T-helper 2 cell (primary cell): ENCODE measurements at regions not wholly inside any gene's neighbourhood (a gene's known extent, or its start where the extent isn't known, plus 50 kb on each side); places are given as distances from the start of the nearest gene placed in this dataset.
"Not testable (repeated sequence)": the region's sequence is repeated elsewhere in the genome, so short reads cannot be mapped to it uniquely, and the experiment has no call there.

Experiments used
- DNase-seq, 5 experiments: peaks; one replicate each; pipeline versions ENCODE4 v3.0.0 to v3.0.0-alpha.2; 2012 to 2022

- no peak for DNase-seq
These were observed 109.0 kb upstream of the ARSJ start for GRCh38 chr4:114088481-114088880.

DNA sequence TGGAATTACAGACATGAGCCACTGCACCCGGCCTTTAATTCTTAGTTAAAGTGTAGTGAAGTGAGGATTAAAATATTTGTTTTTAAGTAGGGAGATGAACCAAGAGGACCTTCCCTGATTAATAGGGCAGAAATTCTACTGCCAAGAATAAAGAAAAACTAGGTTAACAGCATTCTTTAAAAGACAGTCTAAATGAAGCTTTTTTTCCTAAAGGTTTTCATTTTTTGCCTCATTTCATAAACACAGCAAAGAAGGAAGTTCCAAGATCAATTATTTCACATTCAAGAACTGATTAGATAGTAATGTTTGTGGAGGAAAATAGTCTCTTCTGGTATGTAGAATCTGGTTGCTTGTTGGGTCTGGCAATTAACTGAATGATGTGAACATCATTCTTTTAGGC is 112.1 kb upstream of the ARSJ start:
- no peak for DNase-seq

DNA sequence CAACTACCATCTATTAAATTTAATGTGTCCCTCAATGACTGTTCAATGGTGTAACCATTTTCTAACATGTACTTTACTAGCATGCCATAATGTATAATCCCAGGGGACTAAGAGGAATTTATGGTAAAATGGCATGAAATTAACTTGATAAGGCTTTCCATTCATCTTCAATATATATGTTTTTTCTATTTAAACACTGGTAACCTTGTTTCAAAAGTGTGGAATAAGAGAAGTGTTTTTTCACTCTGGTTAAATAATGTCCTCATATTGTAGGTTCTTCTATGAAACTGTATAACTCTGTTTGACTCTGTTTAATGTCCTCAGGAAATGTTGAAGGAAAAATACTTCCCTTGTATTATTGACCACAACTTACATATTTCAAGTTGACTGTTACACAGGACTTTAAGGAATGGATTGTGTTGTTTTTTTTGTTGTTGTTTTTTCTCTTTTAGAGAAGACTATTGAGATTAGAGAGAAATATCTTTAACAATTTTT is 113.8 kb upstream of the ARSJ start:
- no peak for DNase-seq

DNA sequence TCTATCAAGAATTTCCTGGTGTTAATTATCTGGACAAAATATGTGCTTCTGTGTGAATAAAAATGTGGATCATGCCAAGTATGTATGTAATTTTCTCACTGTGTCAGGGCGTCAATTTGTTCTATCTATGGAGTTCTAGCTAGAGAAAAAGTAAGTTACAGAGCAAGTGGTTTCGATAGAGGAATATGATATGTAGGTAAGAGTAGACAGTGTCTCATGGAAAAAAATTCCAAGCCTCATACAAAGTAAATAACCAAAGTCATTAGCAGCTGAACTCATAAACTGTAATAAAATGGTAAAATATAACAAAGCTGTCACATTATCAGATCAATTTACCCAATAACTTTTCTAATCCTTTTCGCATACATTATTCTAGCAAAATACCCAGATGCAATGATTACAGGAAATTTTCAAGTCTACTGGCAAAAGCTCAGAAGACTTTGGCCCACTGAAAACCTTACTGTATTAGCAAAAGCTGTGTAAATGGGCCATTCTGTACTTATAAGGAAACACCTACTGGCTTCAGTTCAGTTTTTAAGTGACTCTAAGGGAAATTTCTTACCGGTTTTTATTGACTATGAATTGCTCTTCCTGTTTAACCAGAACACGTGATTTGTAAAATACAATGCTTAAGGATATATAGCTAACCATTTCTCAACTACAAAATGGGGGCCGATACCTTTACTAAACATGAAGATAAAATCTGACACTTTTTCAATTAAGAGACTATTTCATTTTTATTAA is 121.0 kb upstream of the ARSJ start:
- DNase-seq: no peak

DNA sequence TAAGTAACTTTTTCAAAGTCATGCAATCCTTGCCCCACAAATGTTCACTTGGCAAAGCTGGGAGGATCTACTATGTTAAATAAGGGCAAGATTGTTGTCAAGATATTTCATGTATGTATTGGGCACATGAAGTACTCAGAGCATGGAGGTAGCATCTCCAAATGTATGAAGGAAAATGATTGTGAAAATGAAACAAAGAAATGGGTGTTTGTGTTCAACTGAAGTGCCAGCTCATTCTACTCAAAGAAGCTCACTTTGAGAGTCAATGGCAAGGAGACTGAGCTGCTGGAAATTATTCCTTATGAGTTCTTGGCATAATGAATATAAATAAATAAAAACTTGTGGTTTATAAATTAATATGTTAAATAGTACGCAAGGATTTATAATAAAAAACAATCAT is 124.5 kb upstream of the ARSJ start:
- peak in 1 of 5 experiments; percentile 11 for DNase-seq

DNA sequence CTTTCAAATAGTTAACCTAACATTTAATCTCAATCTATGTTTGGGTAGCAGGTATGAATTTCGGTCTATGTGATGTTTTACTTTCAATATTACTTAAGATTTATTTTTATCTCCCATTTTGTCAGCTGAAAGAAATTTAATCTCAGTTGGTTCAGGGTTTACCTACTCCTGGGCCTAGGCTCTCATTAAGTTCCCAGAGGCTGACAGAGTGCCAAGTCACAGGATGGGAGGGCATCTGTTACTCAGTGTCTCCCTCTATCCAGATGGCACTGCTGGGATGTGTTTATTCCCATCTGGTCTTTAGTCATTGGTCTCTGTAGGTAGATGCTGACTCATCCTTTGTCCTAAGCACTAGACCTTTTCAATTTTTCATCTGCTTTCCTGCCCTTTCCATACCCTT is 129.4 kb upstream of the ARSJ start:
- no peak for DNase-seq

DNA sequence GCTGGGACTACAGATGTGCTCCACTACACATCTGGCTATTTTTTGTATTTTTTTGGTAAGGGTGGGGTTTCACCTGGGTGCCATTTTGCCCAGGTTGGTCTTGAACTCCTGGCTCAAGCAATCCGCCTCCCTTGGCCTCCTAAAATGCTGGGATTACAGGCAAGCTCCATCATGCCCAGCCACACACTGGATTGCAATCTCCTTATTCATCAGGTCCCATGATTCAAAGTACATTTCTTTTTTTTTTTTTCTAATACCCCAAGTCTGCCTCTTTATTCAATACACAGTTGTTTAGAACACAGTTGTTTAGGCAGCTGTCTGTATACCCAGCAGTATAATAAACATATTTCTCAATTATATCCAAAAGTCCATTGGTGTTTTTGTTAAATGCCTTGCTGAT is 130.3 kb upstream of the ARSJ start:
- no peak for DNase-seq

DNA sequence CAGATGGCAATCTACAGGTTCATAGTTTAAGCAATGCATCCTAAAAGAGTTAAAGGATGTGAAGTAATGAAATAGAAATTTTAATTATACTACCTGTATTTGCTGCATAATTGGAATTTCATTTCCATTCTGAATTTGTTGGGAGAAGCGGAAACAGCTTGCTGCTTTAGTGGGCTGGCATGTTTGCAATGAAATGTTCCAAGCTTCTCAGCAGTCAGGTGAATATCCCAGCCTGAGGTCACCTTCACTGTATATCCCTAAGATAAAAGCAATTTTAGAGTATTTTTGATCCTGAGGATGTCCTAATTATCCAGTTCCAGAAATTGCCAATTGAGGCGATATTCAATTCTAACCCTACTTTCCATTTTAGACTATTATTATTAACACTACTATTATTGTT is 136.1 kb upstream of the ARSJ start:
- DNase-seq: no peak

DNA sequence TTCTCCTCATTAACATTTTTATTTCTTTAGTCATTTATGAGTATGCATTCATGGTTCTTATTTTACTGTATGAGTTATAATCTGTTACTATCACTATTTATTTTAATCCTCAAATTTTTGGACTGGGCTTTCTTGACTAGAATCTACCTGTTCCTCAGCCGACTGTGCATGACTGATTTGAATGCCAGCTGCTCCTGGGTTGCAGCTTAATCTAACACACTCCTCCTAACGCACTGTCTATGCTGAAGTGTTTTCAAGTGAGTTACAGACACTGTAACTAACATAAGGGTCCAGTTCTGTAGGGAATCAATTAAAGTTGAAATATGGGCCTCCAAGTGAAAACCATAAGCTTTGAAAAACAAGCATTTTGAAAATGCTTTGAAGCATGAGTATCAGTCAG is 137.4 kb upstream of the ARSJ start:
- DNase-seq: no peak

GRCh38 chr4:114121221-114121620 is 141.8 kb upstream of the ARSJ start:
- no peak for DNase-seq

GRCh38 chr4:114132199-114132598 is 152.8 kb upstream of the ARSJ start:
- DNase-seq: no peak

DNA sequence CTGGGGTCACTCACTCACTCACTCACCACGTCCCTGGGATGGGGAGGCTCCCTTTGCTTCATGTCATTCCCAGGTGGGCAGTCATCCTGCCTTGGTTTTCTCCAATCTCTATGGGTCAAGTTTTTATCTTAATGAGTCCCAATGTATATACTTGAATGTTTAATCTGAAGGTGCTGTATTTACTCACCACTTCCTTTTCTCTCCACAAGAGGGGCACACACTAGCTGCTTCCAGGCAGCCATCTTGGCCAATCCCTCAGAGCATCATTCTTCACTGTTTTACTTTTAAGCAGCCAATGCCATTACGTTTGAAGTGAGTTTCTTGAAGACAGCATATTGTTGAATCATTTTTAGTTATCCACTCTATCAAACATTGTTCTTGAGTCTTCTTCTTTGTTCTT is 153.4 kb upstream of the ARSJ start:
- DNase-seq: no peak

DNA sequence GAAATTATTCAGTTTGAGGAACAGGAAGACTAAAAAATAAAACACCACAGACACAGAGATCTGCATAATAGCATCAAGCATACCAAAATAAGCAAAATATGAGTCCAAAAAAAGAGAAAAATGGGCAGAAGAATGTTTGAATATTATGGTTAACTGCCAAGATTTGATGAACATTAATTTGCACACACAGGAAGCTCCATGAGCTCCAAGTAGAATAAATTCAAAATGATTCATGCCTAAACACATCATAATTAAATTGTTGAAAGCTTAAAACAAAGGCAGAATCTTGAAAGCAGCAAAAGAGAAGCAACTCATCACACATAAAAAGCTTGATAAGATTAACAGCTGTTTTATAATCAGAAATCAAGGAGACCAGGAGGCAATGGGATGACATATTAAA is 156.6 kb upstream of the ARSJ start:
- DNase-seq: no peak

- DNase-seq: no peak
These were observed 158.5 kb upstream of the ARSJ start for GRCh38 chr4:114137984-114138383.

GRCh38 chr4:114146947-114147618 is 167.6 kb upstream of the ARSJ start:
- no peak for DNase-seq

DNA sequence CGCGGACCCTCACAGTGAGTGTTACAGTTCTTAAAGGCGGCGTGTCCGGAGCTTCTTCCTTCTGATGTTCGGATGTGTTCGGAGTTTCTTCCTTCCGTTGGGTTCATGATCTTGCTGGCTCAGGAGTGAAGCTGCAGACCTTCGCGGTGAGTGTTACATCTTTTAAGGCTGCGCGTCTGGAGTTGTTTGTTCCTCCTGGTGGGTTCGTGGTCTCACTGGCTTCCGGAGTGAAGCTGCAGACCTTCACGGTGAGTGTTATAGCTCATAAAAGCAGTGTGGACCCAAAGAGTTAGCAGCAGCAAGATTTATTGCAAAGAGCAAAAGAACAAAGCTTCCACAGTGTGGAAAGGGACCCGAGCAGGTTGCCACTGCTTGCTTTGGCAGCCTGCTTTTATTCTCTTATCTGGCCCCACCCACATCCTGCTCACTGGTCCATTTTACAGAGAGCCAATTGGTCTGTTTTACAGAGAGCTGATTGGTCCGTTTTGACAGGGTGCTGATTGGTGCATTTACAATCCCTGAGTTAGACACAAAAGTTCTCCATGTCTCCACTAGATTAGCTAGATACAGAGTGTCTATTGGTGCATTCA is 168.3 kb upstream of the ARSJ start:
- DNase-seq: peak in 2 of 5 experiments; percentile 9 to 45

DNA sequence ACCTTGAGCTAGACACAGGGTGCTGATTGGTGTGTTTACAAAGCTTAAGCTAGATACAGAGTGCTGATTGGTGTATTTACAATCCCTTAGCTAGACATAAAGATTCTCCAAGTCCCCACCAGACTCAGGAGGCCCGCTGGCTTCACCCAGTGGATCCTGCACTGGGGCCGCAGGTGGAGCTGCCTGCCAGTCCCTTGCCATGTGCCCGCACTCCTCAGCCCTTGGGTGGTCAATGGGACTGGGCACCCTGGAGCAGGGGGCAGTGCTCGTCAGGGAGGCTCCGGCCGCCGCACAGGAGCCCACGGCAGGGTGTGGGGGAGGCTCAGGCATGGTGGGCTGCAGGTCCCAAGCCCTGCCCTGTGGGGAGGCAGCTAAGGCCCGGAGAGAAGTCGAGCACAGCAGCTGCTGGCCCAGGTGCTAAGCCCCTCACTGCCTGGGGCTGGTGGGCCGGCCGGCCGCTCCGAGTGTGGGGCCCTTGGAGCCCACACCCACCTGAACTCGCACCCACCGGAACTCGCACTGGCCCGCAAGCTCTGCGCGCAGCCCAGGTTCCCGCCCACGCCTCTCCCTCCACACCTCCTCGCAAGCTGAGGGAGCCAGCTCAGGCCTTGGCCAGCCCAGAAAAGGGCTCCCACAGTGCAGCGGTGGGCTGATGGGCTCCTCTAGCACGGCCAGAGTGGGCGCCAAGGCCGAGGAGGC is 169.1 kb upstream of the ARSJ start:
- not testable (repeated sequence) for DNase-seq

GRCh38 chr4:114156371-114156770 is 176.9 kb upstream of the ARSJ start:
- DNase-seq: no peak

GRCh38 chr4:114161809-114162208 is 182.4 kb upstream of the ARSJ start:
- DNase-seq: no peak

DNA sequence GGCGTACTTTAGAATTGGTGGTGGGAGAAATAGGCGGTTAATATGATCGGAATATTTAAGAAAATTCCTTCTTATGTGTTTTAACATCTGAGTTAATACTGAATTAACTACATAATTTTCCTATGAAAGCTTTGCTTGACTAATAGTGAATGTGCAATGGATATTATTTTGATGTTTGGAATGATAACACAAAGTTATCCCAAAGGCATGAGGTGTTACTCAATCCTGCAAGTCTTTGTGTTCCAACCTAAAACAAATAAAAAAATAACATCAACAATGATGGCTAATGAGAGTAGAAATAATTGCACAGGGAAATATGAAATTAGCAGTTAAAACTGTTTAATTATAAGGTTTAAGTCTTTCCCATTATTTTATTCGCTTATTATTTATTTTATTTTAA is 183.6 kb upstream of the ARSJ start:
- DNase-seq: no peak

GRCh38 chr4:114173968-114174367 is 194.5 kb upstream of the ARSJ start:
- DNase-seq: no peak

DNA sequence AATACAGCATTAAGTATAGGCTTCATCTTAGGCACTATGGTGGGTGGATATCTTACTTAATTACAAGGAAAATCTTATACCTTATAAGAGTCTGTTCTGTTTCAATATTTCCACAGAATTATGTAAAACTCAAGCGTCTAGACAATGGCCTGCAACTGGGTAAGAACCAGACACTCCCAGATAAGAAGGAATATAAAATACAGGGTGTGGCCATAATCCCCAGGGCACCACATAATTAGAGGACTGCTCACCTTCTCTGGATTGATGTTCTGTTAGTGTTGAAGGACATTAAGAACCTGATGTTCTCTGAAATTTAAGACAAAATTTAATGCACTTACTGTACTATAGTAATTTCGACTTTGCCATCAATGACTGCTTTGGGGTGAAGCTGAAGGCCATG is 198.2 kb upstream of the ARSJ start:
- no peak for DNase-seq

GRCh38 chr4:114178392-114178791 is 198.9 kb upstream of the ARSJ start:
- DNase-seq: no peak
